ENCODE measurements at regions not wholly inside any gene's neighbourhood (a gene's known extent, or its start where the extent isn't known, plus 50 kb on each side); places are given as distances from the start of the nearest gene placed in this dataset.

DNA sequence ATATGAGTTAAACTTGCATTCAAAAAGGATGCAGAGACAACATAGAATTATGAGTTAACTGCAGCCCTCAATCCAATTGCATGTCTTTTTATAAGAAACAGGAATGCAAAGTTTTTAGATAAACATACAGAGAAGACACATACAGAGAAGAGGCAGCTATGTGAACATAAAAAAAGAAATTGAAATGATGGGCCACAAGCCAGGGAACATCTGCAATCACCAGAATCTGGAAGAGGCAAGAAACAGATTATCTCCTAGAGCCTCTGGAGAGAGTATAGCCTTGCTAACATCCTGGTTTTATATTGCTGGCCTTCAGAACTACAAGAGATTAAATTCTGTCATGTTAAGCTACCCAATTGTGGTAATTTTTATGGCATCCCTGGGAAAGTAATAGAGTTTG lies 257.2 kb upstream of the EYS start:
- ATAC-seq (no peak), DNase-seq (ENCODE audit: low read depth in 1 of 2, low spot score in 1 of 2) (no peak), FAIRE-seq (no peak)
- ChIA-PET CTCF (no interaction called here), POLR2A (no interaction called here)
- no peak for TF ChIP-seq NPAS2 (CRISPR knock-in tag; IDR thresholded peaks at IDR 0.05; ENCODE audit: borderline replicate concordance)
- TF ChIP-seq CBX8 (IDR thresholded peaks at IDR 0.05): no peak
- TF ChIP-seq NFE2L2 (conservative IDR thresholded peaks at IDR 0.05; ENCODE audit: low read length): no peak
- TF ChIP-seq RCOR1 (IDR thresholded peaks at IDR 0.05; ENCODE audit: low read depth, low read length): no peak
- no peak for TF ChIP-seq FOXS1 (CRISPR knock-in tag; IDR thresholded peaks at IDR 0.05)
- no peak for TF ChIP-seq EP300 (IDR thresholded peaks at IDR 0.05)
- no peak for TF ChIP-seq RARB (CRISPR knock-in tag; IDR thresholded peaks at IDR 0.05)
- TF ChIP-seq, protein P1, sequence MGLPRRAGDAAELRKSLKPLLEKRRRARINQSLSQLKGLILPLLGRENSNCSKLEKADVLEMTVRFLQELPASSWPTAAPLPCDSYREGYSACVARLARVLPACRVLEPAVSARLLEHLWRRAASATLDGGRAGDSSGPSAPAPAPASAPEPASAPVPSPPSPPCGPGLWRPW (IDR thresholded peaks at IDR 0.05): no peak
- no peak for TF ChIP-seq RNF2 (IDR thresholded peaks at IDR 0.05; ENCODE audit: borderline replicate concordance, low read depth)
- TF ChIP-seq POLR2AphosphoS2 (conservative IDR thresholded peaks at IDR 0.05; ENCODE audit: low read length): no peak
- TF ChIP-seq SREBF2 (IDR thresholded peaks at IDR 0.05): no peak
- Histone ChIP-seq H3K4me3 (no peak overlapping the region), H3K4me2 (no peak overlapping the region), H3K4me1 (no peaks in the 10 kb centered on the region), H3K27ac (no peak overlapping the region), H3K9me3 (no peaks in the 10 kb centered on the region)

DNA sequence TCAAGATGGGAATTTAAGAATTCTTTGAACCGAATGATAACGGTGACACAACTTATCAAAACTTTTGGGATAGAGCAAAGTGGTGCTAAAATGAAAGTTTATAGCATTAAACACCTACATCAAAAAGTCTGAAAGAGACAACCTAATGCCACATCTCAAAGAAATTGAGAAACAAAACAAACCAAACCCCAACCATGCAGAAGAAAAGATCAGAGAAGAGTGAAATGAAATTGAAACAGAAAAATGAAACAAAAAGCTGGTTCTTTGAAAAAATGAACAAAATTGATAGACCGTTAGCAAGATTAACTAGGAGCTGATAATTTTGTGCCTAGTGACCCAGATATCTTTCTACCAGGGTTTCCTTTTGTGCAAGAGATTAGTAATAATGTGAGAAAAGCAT lies 248.0 kb upstream of the EYS start:
- ChIA-PET CTCF (no interaction called here), POLR2A (no interaction called here)
- WGBS (ENCODE audit: missing lambda C conversion rate): 84% methylated on average over 3 of the region's 3 CpGs
- Histone ChIP-seq H3K4me2 (no peak overlapping the region), H3K9me3 (no peaks in the 10 kb centered on the region), H3K27ac (no peak overlapping the region), H3K4me3 (no peak overlapping the region), H3K4me1 (no peaks in the 10 kb centered on the region)
- TF ChIP-seq PHF8 (IDR thresholded peaks at IDR 0.05; ENCODE audit: borderline replicate concordance, low read depth): no peak
- TF ChIP-seq, protein P2, sequence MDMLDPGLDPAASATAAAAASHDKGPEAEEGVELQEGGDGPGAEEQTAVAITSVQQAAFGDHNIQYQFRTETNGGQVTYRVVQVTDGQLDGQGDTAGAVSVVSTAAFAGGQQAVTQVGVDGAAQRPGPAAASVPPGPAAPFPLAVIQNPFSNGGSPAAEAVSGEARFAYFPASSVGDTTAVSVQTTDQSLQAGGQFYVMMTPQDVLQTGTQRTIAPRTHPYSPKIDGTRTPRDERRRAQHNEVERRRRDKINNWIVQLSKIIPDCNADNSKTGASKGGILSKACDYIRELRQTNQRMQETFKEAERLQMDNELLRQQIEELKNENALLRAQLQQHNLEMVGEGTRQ (IDR thresholded peaks at IDR 0.05): no peak
- TF ChIP-seq, protein P3, sequence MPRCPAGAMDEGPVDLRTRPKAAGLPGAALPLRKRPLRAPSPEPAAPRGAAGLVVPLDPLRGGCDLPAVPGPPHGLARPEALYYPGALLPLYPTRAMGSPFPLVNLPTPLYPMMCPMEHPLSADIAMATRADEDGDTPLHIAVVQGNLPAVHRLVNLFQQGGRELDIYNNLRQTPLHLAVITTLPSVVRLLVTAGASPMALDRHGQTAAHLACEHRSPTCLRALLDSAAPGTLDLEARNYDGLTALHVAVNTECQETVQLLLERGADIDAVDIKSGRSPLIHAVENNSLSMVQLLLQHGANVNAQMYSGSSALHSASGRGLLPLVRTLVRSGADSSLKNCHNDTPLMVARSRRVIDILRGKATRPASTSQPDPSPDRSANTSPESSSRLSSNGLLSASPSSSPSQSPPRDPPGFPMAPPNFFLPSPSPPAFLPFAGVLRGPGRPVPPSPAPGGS (IDR thresholded peaks at IDR 0.05): no peak
- TF ChIP-seq, protein P4, sequence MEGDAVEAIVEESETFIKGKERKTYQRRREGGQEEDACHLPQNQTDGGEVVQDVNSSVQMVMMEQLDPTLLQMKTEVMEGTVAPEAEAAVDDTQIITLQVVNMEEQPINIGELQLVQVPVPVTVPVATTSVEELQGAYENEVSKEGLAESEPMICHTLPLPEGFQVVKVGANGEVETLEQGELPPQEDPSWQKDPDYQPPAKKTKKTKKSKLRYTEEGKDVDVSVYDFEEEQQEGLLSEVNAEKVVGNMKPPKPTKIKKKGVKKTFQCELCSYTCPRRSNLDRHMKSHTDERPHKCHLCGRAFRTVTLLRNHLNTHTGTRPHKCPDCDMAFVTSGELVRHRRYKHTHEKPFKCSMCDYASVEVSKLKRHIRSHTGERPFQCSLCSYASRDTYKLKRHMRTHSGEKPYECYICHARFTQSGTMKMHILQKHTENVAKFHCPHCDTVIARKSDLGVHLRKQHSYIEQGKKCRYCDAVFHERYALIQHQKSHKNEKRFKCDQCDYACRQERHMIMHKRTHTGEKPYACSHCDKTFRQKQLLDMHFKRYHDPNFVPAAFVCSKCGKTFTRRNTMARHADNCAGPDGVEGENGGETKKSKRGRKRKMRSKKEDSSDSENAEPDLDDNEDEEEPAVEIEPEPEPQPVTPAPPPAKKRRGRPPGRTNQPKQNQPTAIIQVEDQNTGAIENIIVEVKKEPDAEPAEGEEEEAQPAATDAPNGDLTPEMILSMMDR (IDR thresholded peaks at IDR 0.05): no peak
- no peak for TF ChIP-seq FOSB (CRISPR knock-in tag; IDR thresholded peaks at IDR 0.05)
- TF ChIP-seq, protein P5, sequence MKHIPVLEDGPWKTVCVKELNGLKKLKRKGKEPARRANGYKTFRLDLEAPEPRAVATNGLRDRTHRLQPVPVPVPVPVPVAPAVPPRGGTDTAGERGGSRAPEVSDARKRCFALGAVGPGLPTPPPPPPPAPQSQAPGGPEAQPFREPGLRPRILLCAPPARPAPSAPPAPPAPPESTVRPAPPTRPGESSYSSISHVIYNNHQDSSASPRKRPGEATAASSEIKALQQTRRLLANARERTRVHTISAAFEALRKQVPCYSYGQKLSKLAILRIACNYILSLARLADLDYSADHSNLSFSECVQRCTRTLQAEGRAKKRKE (CRISPR knock-in tag; IDR thresholded peaks at IDR 0.05; ENCODE audit: low read depth): no peak
- TF ChIP-seq CHD4 (IDR thresholded peaks at IDR 0.05; ENCODE audit: borderline replicate concordance): no peak
- TF ChIP-seq ZNF302 (CRISPR knock-in tag; IDR thresholded peaks at IDR 0.05): no peak
- no peak for TF ChIP-seq TFCP2L1 (CRISPR knock-in tag; IDR thresholded peaks at IDR 0.05)
- TF ChIP-seq, protein P6, sequence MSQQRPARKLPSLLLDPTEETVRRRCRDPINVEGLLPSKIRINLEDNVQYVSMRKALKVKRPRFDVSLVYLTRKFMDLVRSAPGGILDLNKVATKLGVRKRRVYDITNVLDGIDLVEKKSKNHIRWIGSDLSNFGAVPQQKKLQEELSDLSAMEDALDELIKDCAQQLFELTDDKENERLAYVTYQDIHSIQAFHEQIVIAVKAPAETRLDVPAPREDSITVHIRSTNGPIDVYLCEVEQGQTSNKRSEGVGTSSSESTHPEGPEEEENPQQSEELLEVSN (IDR thresholded peaks at IDR 0.05; ENCODE audit: borderline replicate concordance, low read depth): no peak
- TF ChIP-seq RAD21 (conservative IDR thresholded peaks at IDR 0.05 in 1 of 2, IDR thresholded peaks at IDR 0.05 in 1 of 2): no peak
- no peak for TF ChIP-seq RNF2 (IDR thresholded peaks at IDR 0.05; ENCODE audit: borderline replicate concordance, low read depth)
- TF ChIP-seq CEBPB (IDR thresholded peaks at IDR 0.05): no peak
- TF ChIP-seq NPAS2 (CRISPR knock-in tag; IDR thresholded peaks at IDR 0.05; ENCODE audit: borderline replicate concordance): no peak
- TF ChIP-seq, protein P1 (IDR thresholded peaks at IDR 0.05): no peak
- ATAC-seq (no peak), FAIRE-seq (no peak), DNase-seq (ENCODE audit: low read depth in 1 of 2, low spot score in 1 of 2) (no peak)

Data from A549 (cell line).